HG03565 (cell line): ENCODE measurements at regions not wholly inside any gene's neighbourhood (a gene's known extent, or its start where the extent isn't known, plus 50 kb on each side); places are given as distances from the start of the nearest gene placed in this dataset.
"Not testable (repeated sequence)": the region's sequence is repeated elsewhere in the genome, so short reads cannot be mapped to it uniquely, and the experiment has no call there.

ENCODE experiments used
- ATAC-seq: cut with Tn5 transposase; IDR thresholded peaks from one replicate; pipeline ENCODE4 v1.9.1; 2021; ENCODE audit warnings: mild to moderate bottlenecking, moderate library complexity; ENCODE audit not compliant: unreplicated experiment

- ATAC-seq: no peak
These were observed 404.4 kb downstream of the MAFB start for GRCh38 chr20:40284611-40285010.

DNA sequence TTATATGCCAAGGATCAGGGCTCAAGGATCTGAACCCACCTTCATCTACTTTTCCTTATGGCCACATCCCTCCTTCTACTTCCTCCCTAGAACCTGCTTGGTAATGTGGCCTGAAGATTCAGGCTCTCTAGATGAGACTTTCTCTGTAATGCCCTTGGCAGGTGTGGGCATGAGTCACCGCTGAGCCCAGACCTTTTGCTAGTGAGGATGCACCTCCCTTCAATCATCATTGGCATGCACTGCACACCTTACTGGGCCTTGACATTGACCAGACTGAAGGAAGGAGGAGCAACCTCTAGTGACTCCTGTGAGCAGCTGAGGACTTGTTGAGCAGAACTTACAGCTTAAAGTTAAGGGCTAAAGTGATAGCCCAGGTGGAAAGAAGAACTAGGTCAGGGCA, 405.3 kb downstream of the MAFB start:
- no peak for ATAC-seq

GRCh38 chr20:40282941-40283340, 406.1 kb downstream of the MAFB start:
- no peak for ATAC-seq

GRCh38 chr20:40282541-40282940, 406.5 kb downstream of the MAFB start:
- ATAC-seq: no peak

DNA sequence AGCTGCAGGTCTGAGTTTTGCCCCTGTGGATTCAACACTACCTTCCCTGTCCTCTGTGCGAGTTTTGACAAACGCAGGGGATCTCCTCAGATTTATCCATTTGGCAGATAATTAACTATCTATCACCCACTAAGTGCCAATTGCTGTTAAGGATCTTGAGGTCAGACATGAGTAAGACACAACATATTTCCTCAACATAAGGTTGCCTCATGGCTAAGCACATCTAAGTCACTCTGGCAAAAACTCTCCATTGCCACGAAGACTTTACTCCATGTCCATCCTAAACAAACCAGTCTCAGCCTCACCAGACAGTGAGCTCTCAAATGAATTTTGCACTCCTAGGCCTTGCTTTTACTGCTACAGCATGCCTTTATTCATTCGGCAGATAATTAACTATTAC, 408.4 kb downstream of the MAFB start:
- no peak for ATAC-seq

GRCh38 chr20:40279390-40279789, 409.6 kb downstream of the MAFB start:
- ATAC-seq: no peak

DNA sequence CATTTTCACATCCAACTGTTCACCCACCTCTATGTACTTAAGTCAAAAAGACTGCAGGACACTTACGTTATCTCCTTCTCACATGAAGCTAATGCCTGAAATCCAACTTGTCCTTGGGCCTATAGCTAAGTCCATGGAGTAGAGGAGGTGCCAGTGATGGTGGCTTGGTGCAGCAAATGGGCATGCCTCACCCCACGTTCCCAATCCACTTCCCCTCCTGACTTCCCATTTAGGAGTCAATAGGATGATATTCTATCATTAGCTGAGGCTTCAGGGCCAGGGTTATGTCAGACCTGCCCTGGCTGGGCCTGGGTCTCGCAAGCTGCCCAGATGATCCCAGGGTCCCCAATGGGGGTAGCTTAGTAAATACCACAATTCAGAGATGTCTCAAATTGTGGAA, 410.4 kb downstream of the MAFB start:
- ATAC-seq: no peak

DNA sequence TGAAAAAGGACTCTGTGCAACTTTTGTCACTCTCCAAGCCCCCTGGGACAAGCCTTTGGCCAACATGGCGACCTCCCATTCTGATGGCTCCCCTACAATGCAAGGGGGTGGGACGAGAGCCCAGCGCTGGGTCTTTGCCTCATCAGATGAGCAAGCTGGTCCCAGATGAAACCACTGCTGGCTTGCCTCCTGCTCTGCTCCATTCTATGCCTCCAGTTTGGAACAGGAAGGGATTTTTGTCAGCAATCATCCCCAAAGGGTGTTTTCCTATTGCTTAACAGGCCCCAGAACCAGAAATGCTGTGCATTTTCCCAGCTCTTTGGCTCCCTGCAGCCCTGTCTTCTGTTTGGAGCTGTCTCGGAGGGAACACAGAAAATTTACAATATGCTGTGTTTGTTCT, 412.7 kb downstream of the MAFB start:
- no peak for ATAC-seq

GRCh38 chr20:40275738-40276137, 413.3 kb downstream of the MAFB start:
- ATAC-seq: no peak

DNA sequence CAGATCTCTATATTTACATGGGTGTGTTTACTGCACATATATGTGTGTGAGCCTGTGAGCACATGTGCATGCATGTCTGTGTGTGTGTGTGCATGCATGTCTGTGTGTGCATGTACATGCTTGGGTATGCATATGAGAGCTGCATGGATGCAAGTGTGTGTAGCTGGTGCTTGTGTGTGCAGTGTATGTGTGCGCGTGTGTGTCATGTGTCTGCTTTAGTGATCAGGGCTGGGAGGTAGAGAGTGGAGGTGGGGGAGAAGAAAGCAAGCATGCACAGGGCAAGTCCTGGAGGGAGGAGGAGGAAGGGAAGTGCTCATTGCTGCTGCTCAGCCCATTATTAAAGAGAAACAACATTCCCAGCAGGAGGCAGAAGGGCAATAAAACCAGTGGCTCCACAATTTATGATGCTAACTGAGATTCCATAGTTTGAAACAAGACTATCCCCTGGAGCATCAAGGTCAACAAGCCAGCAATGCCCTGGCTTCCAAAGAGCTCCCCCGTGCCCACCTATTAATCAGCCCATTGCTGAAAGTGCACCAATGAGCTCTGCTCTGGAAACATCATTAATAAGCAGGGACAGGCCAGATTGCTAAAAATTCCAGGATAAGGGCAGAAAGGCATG, 414.0 kb downstream of the MAFB start:
- no peak for ATAC-seq

- ATAC-seq: not testable (repeated sequence)
These were observed 419.8 kb downstream of the MAFB start for GRCh38 chr20:40269274-40269673.

- ATAC-seq: no peak
These were observed 420.5 kb downstream of the MAFB start for GRCh38 chr20:40268321-40269075.

DNA sequence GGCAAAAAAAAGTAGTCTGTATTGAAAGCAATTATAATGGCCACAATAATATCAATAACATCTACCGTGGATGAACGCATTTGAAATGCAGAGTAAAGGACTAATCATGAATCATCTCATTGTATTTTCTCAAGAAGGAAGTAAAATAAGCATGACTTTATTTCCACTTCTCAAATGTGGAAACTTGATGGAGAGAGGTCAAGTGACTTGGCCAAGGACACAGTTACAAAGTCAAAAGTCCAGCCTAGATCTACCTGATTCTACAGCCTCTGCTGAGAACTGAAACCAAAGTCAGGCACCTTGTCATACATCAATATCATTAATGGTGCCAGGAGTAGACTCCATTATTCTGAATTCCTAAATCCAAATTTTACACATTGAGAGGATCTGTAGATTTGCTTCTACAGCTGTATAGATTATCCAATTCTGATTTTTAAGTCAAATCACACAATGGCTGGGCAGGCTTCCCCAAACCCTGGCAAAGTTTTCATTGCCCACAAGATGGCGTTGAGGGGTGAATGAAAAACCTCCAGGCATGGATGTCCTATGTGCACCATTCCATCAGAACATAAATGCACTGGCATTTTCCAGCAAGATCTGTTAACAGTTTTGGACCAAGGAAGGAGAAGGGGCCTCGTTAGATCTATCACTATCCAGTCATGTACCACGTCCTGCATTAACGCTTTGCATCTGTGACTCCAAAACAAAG, 423.1 kb downstream of the MAFB start:
- ATAC-seq: no peak

DNA sequence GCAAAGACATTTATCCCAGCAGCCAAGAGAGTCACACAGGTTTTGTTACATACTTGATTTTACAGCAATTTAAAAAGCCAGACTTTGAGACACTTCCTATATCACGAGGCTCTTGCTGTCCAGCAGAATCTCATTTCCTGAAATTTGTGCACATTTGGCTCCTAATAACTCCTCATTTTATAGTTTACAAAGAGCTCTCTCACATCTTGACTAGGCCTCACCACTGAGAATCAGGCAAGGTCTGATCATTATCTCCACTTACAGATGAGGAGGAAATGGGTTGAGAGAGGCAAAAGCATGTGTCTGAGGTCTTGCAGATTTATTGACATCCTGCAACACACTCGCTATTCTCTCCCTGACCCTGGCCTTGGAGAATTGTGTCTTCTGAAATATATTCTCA, 426.8 kb downstream of the MAFB start:
- no peak for ATAC-seq

- ATAC-seq: no peak
These were observed 430.1 kb downstream of the MAFB start for GRCh38 chr20:40258931-40259330.

DNA sequence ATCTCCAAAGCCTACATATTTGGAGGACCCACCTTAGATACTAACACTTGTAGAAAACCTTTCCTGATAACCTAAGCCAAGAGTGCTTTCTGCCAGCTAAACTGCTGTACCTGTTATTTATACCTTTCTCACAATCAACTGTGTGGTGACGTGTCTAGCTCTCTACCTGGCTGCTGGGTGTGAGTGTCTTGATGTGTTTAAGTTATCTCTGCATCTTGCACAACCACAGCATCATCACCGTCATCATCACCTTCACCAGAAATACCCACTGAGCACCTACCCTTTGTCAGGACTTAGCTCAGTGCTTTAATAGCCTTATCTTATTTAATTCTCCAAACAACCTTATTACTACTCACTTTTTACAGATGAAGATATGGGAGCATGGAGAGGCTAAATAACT, 431.3 kb downstream of the MAFB start:
- no peak for ATAC-seq

- no peak for ATAC-seq
These were observed 433.7 kb downstream of the MAFB start for GRCh38 chr20:40255365-40255764.

- ATAC-seq: no peak
These were observed 434.8 kb downstream of the MAFB start for GRCh38 chr20:40254023-40254772.

GRCh38 chr20:40251284-40251932, 437.6 kb downstream of the MAFB start:
- ATAC-seq: no peak

- ATAC-seq: no peak
These were observed 439.2 kb downstream of the MAFB start for GRCh38 chr20:40249805-40250204.

DNA sequence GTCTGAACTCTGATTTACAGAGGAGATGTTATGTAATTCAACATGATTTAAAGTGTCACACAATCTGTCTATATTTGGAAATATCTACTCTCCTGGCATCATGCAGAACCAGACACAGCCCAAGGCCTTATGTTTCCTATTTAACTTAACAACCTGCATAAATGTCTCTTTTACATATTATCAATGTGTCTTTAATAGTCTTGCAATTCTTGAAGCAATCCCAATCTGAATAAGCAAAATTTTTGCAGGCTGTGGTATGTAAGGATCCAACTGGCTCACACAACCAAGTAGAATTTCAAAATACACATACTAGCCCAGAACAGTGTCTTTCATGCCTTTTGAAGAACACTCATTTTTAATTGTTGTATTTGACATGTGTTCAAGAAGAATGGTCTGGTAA, 443.2 kb downstream of the MAFB start:
- ATAC-seq: no peak
